GM23248 (cell line): ENCODE measurements at regions not wholly inside any gene's neighbourhood (a gene's known extent, or its start where the extent isn't known, plus 50 kb on each side); places are given as distances from the start of the nearest gene placed in this dataset.
"Not testable (repeated sequence)": the region's sequence is repeated elsewhere in the genome, so short reads cannot be mapped to it uniquely, and the experiment has no call there.

Experiments
- EZH2 ChIP-seq: fragments of 200-600 bp; sonication (generic); IDR thresholded peaks from 2 replicates; pipeline ENCODE4 v1.6.1; 2018; ENCODE audit warnings: antibody characterized with exemption, mild to moderate bottlenecking; ENCODE audit not compliant: insufficient read depth, poor library complexity, severe bottlenecking
- EZH2phosphoT487 ChIP-seq: fragments of 200-600 bp; sonication (generic); IDR thresholded peaks from 2 replicates; pipeline ENCODE4 v1.6.1; 2018; ENCODE audit warnings: antibody characterized with exemption, moderate library complexity, mild to moderate bottlenecking, low read depth; ENCODE audit not compliant: insufficient read depth

DNA sequence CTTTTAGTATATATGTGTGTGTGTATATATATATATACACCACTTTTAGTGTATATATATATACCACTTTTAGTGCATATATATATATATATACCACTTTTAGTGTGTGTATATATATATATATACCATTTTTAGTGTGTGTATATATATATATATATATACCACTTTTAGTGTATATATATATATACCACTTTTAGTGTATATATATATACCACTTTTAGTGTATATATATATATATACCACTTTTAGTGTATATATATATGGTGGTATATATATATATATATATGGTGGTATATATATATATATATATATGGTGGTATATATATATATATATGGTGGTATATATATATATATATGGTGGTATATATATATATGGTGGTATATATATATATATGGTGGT is 79.5 kb upstream of the ANK3 start:
- TF ChIP-seq EZH2, EZH2phosphoT487: not testable (repeated sequence)
